ENCODE measurements at regions not wholly inside any gene's neighbourhood (a gene's known extent, or its start where the extent isn't known, plus 50 kb on each side); places are given as distances from the start of the nearest gene placed in this dataset.

- TF ChIP-seq CTCF (IDR thresholded peaks at IDR 0.05; ENCODE audit: control insufficient read depth, extremely low read depth, insufficient read depth), result no peak
- no peak for DNase-seq (ENCODE audit: low read depth)
These were observed 338.1 kb upstream of the MMS22L start for GRCh38 chr6:97621111-97621510.

GRCh38 chr6:97626671-97627441 lies 343.8 kb upstream of the MMS22L start:
- DNase-seq (ENCODE audit: low read depth), result no peak
- peak overlapping the region; percentile 39 for H3K4me3 ChIP-seq (ENCODE audit: low read depth, low read length)
- TF ChIP-seq CTCF (IDR thresholded peaks at IDR 0.05; ENCODE audit: control insufficient read depth, extremely low read depth, insufficient read depth), result no peak

More at GRCh38 chr6:97621111-97621510, 338.1 kb upstream of the MMS22L start:
- no peak overlapping the region for H3K4me3 ChIP-seq (ENCODE audit: low read depth, low read length)

GRCh38 chr6:97629180-97629579 lies 346.2 kb upstream of the MMS22L start:
- no peak for TF ChIP-seq CTCF (IDR thresholded peaks at IDR 0.05; ENCODE audit: control insufficient read depth, extremely low read depth, insufficient read depth)
- H3K4me3 ChIP-seq (ENCODE audit: low read depth, low read length), result no peak overlapping the region
- no peak for DNase-seq (ENCODE audit: low read depth)

- no peak for TF ChIP-seq CTCF (IDR thresholded peaks at IDR 0.05; ENCODE audit: control insufficient read depth, extremely low read depth, insufficient read depth)
- no peak for DNase-seq (ENCODE audit: low read depth)
- H3K4me3 ChIP-seq (ENCODE audit: low read depth, low read length), result no peak overlapping the region
These were observed 347.6 kb upstream of the MMS22L start for GRCh38 chr6:97630604-97631003.

DNA sequence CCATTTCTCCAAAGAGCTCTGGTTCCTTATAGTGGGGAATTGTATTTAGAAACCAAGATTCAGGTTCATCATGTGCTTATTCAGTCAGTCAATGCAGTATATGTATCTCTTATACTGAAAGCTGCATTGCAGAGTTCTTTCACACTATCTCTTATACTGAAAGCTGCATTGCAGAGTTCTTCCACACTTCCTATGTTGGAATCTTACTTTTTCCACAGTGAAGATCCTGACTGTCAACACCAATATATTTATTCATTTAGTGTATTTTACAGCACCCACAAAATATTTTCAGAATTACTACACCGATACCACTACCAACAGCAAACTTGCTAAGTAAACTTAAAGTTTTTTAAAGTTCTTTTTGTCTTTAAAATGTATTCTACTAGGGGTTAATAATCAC lies 349.3 kb upstream of the MMS22L start:
- DNase-seq (ENCODE audit: low read depth), result no peak
- no peak for TF ChIP-seq CTCF (IDR thresholded peaks at IDR 0.05; ENCODE audit: control insufficient read depth, extremely low read depth, insufficient read depth)
- no peak overlapping the region for H3K4me3 ChIP-seq (ENCODE audit: low read depth, low read length)

- no peak for DNase-seq (ENCODE audit: low read depth)
- TF ChIP-seq CTCF (IDR thresholded peaks at IDR 0.05; ENCODE audit: control insufficient read depth, extremely low read depth, insufficient read depth), result no peak
- no peak overlapping the region for H3K4me3 ChIP-seq (ENCODE audit: low read depth, low read length)
These were observed 356.7 kb upstream of the MMS22L start for GRCh38 chr6:97639702-97640101.

- no peak overlapping the region for H3K4me3 ChIP-seq (ENCODE audit: low read depth, low read length)
- TF ChIP-seq CTCF (IDR thresholded peaks at IDR 0.05; ENCODE audit: control insufficient read depth, extremely low read depth, insufficient read depth), result no peak
- no peak for DNase-seq (ENCODE audit: low read depth)
These were observed 361.3 kb upstream of the MMS22L start for GRCh38 chr6:97644353-97644752.
